Stomach (tissue), 4 donors: ENCODE measurements at regions not wholly inside any gene's neighbourhood (a gene's known extent, or its start where the extent isn't known, plus 50 kb on each side); places are given as distances from the start of the nearest gene placed in this dataset.

Source experiments
- CTCF ChIP-seq, 7 experiments: fragments of 450-650 bp in 4 of 7; fragments of 200-600 bp in 3 of 7; sonication (generic) in 3 of 7; IDR thresholded peaks; one replicate each; pipeline ENCODE4 v1.5.1; 2016 to 2019; ENCODE audit warnings: antibody characterized with exemption in 7 of 7, control low read depth in 2 of 7, mild to moderate bottlenecking in 1 of 7
- POLR2AphosphoS5 ChIP-seq, 3 donors: sonication (generic); formaldehyde crosslinking; IDR thresholded peaks; one replicate each; pipeline ENCODE4 v1.6.1; 2016; ENCODE audit warnings: antibody characterized with exemption in 3 of 3

GRCh38 chr2:133985563-133985962, 268.3 kb upstream of the MGAT5 start:
- TF ChIP-seq CTCF (IDR thresholded peaks at IDR 0.05) (no peak), POLR2AphosphoS5 (IDR thresholded peaks at IDR 0.05) (no peak)
